Activated CD4-positive, alpha-beta T cell treated with anti-CD3 and anti-CD28 coated beads, Interleukin-2, amount 10 ng/mL, durations not matched to agents 24 days and 14 days (primary cell): ENCODE measurements at regions not wholly inside any gene's neighbourhood (a gene's known extent, or its start where the extent isn't known, plus 50 kb on each side); places are given as distances from the start of the nearest gene placed in this dataset.

ENCODE experiments used
- DNase-seq: peaks from one replicate; pipeline ENCODE4 v3.0.0; 2022
- H3K27ac Mint-ChIP-seq: one replicate; pipeline ENCODE4 v1.8.0; 2022; ENCODE audit warnings: mild to moderate bottlenecking, mixed read lengths
- H3K27me3 Mint-ChIP-seq: one replicate; pipeline ENCODE4 v1.8.0; 2022; ENCODE audit warnings: mixed read lengths
- H3K36me3 Mint-ChIP-seq: one replicate; pipeline ENCODE4 v1.8.0; 2022; ENCODE audit warnings: low read depth, mild to moderate bottlenecking, mixed read lengths
- H3K4me1 Mint-ChIP-seq: one replicate; pipeline ENCODE4 v1.8.0; 2021; ENCODE audit warnings: mixed read lengths
- H3K4me3 Mint-ChIP-seq: one replicate; pipeline ENCODE4 v1.8.0; 2022; ENCODE audit warnings: mild to moderate bottlenecking, moderate library complexity, mixed read lengths
- H3K9me3 Mint-ChIP-seq: one replicate; pipeline ENCODE4 v1.8.0; 2021; ENCODE audit warnings: mixed read lengths
- intact Hi-C: fragments of 100-400 bp; cut with micrococcal nuclease; formaldehyde crosslinking; loops from one replicate; pipeline ENCODE4 v1.15.1; 2023

DNA sequence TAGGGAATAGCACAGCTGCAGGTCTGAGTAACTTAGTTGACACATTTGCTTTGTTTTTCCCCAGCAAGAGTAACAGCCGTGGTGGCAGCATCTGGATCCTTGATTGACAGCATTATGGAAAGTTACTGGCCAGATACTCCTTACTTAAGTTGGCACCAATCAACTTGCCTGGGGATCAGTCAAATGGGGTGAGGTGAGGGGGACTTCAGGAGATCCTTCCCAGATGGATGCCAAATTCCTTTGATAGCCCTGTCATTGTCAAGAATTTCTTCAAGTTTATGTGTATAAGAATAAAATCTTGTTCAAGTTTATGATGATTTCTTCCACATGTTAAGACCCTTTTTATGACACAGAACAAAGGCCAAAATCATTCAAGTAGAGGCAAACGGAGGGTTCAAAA, 618.4 kb downstream of the SLC6A15 start:
- Mint-ChIP-seq H3K4me1 (no peaks in the 10 kb centered on the region), H3K4me3 (no peak overlapping the region), H3K9me3 (no peaks in the 10 kb centered on the region), H3K27me3 (no peaks in the 10 kb centered on the region), H3K27ac (no peak overlapping the region), H3K36me3 (no peaks in the 10 kb centered on the region)
- no peak for DNase-seq
- intact Hi-C loops: no loop called here

DNA sequence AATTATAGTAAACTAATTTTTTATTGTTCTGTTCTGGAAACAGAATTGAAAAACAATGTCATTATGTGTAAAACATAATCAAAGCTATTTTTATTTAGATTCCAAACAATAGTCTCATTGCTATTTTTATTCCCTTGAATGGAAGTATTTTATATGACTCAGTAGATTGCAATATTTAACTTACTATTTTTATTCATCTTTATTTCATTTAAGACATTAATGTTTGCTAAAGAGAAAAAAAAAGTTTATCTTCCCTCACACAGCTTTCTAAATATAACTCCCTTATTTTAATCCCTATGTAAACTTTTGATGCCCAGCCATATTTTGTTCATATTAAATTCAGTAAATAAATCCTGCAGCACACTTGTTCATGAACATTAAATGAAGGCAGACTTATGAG, 622.4 kb downstream of the SLC6A15 start:
- Mint-ChIP-seq H3K27me3 (no peaks in the 10 kb centered on the region), H3K27ac (no peak overlapping the region), H3K4me1 (no peaks in the 10 kb centered on the region), H3K4me3 (no peak overlapping the region), H3K9me3 (no peaks in the 10 kb centered on the region), H3K36me3 (no peaks in the 10 kb centered on the region)
- intact Hi-C loops: no loop called here
- no peak for DNase-seq

DNA sequence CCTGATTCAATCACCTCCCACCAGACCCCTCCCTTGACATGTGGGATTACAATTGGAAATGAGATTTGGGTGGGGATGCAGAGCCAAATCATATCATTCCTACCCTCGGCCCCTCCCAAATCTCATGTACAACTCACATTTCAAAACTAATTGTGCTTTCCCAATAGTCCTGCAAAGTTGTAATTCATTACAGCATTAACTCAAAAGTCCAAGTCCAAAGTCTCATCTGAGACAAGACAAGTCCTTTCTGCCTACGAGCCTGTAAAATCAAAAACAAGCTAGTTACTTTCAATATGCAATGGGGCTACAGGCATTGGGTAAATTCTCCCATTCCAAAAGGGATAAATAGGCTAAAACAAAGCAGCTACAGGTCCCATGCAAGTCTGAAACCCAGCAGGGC, 634.6 kb downstream of the SLC6A15 start:
- DNase-seq: no peak
- Mint-ChIP-seq H3K27me3 (no peaks in the 10 kb centered on the region), H3K27ac (no peak overlapping the region), H3K36me3 (no peaks in the 10 kb centered on the region), H3K4me1 (no peaks in the 10 kb centered on the region), H3K4me3 (no peak overlapping the region), H3K9me3 (no peaks in the 10 kb centered on the region)
- intact Hi-C loops: no loop called here

- no peaks in the 10 kb centered on the region for H3K27me3 Mint-ChIP-seq
- H3K4me3 Mint-ChIP-seq: no peak overlapping the region
- no peak for DNase-seq
- H3K27ac Mint-ChIP-seq: no peak overlapping the region
- no peaks in the 10 kb centered on the region for H3K9me3 Mint-ChIP-seq
- H3K36me3 Mint-ChIP-seq: no peaks in the 10 kb centered on the region
- intact Hi-C loops: no loop called here
- H3K4me1 Mint-ChIP-seq: no peaks in the 10 kb centered on the region
Observed at GRCh38 chr12:84276215-84276614, 636.4 kb downstream of the SLC6A15 start.

GRCh38 chr12:84272324-84272723, 640.3 kb downstream of the SLC6A15 start:
- H3K27me3 Mint-ChIP-seq: no peaks in the 10 kb centered on the region
- no peaks in the 10 kb centered on the region for H3K9me3 Mint-ChIP-seq
- no peaks in the 10 kb centered on the region for H3K4me1 Mint-ChIP-seq
- H3K36me3 Mint-ChIP-seq: no peaks in the 10 kb centered on the region
- intact Hi-C loops: no loop called here
- H3K4me3 Mint-ChIP-seq: no peak overlapping the region
- DNase-seq: no peak
- H3K27ac Mint-ChIP-seq: no peak overlapping the region

- intact Hi-C loops: no loop called here
- H3K4me3 Mint-ChIP-seq: no peak overlapping the region
- no peak overlapping the region for H3K27ac Mint-ChIP-seq
- DNase-seq: no peak
- H3K27me3 Mint-ChIP-seq: no peaks in the 10 kb centered on the region
- no peaks in the 10 kb centered on the region for H3K36me3 Mint-ChIP-seq
- H3K4me1 Mint-ChIP-seq: no peaks in the 10 kb centered on the region
- no peaks in the 10 kb centered on the region for H3K9me3 Mint-ChIP-seq
Observed at GRCh38 chr12:84270470-84271140, 642.0 kb downstream of the SLC6A15 start.

GRCh38 chr12:84247931-84248330, 664.7 kb downstream of the SLC6A15 start:
- DNase-seq: no peak
- peaks cover 5% of the 10 kb centered on the region for H3K9me3 Mint-ChIP-seq
- H3K36me3 Mint-ChIP-seq: no peaks in the 10 kb centered on the region
- H3K4me3 Mint-ChIP-seq: no peak overlapping the region
- no peak overlapping the region for H3K27ac Mint-ChIP-seq
- H3K27me3 Mint-ChIP-seq: no peaks in the 10 kb centered on the region
- intact Hi-C loops: no loop called here
- no peaks in the 10 kb centered on the region for H3K4me1 Mint-ChIP-seq

DNA sequence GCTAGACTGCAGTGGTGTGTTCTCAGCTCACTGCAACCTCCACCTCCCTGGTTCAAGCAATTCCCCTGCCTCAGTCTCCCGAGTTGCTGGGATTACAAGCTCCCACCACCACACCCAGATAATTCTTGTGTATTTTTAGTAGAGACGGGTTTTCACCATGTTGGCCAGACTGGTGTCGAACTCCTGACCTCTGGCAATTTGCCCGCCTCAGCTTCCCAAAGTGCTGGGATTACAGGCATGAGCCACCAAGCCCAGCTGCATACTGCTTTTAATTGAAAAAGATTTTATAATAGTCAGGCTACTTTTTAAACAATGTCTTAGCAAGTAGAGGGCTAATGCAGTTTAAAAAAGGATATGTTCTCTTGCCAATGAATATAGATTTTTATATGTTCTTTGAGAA, 668.9 kb downstream of the SLC6A15 start:
- Mint-ChIP-seq H3K4me1 (no peaks in the 10 kb centered on the region), H3K9me3 (no peaks in the 10 kb centered on the region), H3K27me3 (no peaks in the 10 kb centered on the region), H3K36me3 (no peaks in the 10 kb centered on the region), H3K4me3 (no peak overlapping the region), H3K27ac (no peak overlapping the region)
- intact Hi-C loops: no loop called here
- no peak for DNase-seq

DNA sequence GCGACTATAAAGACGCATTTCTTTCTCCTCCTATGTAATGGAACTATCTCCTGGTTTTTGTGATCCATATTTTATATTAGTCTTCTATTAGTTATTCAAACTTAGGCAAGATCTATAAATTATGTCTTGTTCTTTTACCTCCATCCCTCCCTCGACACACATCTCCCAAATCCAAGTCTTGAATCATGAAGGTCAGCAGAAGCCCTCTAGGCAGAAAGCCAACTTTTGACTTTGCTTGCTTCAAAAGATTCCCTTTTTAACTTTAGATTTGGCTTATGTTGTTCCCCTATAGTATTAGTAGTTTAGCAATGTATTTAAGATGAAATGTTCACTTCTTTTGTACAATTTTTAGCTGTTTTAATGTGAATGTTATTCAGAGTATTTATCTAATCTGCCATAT, 689.8 kb downstream of the SLC6A15 start:
- Mint-ChIP-seq H3K27me3 (no peaks in the 10 kb centered on the region), H3K36me3 (no peaks in the 10 kb centered on the region), H3K9me3 (no peaks in the 10 kb centered on the region), H3K4me3 (no peak overlapping the region), H3K27ac (no peak overlapping the region), H3K4me1 (no peaks in the 10 kb centered on the region)
- DNase-seq: no peak
- intact Hi-C loops: no loop called here

DNA sequence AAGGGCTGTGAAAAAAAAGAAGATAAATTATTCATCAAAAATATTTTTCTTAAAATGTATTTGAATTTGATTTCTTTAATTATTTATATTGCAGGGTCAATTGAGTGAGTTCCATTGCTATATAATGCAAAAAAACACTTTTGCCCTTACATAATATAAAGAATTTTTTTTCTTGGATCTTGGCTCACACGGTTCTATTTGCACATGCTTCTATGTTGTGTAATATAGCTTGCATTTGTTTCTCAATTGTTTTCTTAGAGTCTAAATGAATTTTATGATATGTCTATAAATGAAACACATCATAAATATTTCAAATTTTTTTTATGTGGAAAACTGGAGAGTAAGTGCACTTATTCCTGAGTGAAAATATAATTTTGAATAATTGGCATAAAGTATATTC, 694.2 kb downstream of the SLC6A15 start:
- intact Hi-C loops: no loop called here
- H3K27me3 Mint-ChIP-seq: no peaks in the 10 kb centered on the region

GRCh38 chr12:84201976-84202375, 710.6 kb downstream of the SLC6A15 start:
- no peaks in the 10 kb centered on the region for H3K4me1 Mint-ChIP-seq
- DNase-seq: no peak
- no peaks in the 10 kb centered on the region for H3K27me3 Mint-ChIP-seq
- H3K27ac Mint-ChIP-seq: no peak overlapping the region
- no peak overlapping the region for H3K4me3 Mint-ChIP-seq
- no peaks in the 10 kb centered on the region for H3K36me3 Mint-ChIP-seq
- intact Hi-C loops: no loop called here
- no peaks in the 10 kb centered on the region for H3K9me3 Mint-ChIP-seq

More for the DNA sequence above, 694.2 kb downstream of the SLC6A15 start:
- Mint-ChIP-seq H3K27ac (no peak overlapping the region), H3K4me3 (no peak overlapping the region), H3K4me1 (no peaks in the 10 kb centered on the region), H3K36me3 (no peaks in the 10 kb centered on the region), H3K9me3 (no peaks in the 10 kb centered on the region)
- DNase-seq: no peak

DNA sequence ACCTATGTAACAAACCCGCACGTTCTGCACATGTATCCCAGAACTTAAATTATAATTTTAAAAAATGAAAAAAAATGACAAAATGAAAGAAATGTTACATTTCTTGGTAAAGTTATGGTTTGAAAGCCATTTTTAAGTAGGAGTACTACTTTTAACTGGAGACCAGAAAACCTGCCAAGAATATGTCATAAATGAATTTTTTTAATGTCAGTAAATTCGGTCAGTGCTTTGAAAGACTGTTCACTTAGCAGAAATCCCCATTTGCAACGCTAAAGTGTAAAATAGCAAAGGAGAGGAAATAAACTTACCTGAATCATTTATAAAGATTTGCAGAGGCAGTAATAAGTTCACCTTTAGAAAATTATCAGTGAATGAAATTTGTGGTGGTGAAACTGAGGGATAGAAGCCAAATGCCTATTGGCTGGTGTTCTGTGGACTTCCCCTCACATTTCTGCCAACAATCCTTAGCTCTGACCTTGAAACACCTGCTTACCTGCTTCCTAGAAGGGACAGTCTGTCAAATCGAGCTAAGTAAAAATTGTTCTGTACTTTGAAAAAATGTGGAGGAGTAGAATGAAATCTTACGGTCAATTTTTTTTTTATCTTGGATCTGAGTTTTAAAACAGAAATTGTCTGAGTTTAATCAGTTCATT, 714.2 kb downstream of the SLC6A15 start:
- H3K27me3 Mint-ChIP-seq: no peaks in the 10 kb centered on the region
- H3K4me1 Mint-ChIP-seq: no peaks in the 10 kb centered on the region
- no peaks in the 10 kb centered on the region for H3K9me3 Mint-ChIP-seq
- DNase-seq: no peak
- no peak overlapping the region for H3K27ac Mint-ChIP-seq
- intact Hi-C loops: no loop called here
- H3K36me3 Mint-ChIP-seq: no peaks in the 10 kb centered on the region
- H3K4me3 Mint-ChIP-seq: no peak overlapping the region

DNA sequence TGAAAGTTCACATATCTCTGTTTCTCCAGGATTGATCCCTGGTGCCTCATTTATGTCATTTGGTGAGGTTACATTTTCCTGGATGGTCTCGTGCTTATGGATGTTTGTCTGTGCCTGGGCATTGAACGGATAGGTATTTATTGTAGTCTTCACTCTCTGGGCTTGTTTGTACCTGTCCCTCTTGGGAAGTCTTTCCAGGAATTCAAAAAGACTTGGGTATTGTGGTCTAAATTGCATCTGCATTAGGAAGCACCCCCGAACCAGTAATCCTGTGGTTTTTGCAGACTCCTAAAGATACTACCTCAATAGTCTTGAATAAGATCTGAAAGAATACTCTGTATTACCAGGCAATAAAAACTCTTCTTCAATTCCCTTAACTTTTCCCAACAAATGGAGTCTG, 720.8 kb downstream of the SLC6A15 start:
- H3K36me3 Mint-ChIP-seq: no peaks in the 10 kb centered on the region

DNA sequence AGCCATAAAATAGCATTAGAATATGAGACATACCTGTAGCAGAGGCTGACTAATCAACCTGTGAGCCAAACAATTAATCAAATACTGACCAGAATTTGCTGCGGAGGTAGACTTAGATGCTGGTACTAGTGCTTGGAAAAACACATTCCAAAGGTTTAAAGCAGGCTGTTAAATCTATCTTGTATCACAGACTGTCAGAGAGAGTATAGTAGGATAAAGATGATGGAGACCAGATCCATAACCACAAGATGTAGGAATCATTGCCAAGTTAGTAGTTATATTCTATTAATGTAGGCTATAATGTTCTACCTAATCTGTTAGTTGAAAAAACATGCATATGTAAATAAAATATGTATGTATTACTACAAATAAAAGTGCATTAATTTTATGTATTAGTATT, 726.2 kb downstream of the SLC6A15 start:
- no peak for DNase-seq
- Mint-ChIP-seq H3K9me3 (no peaks in the 10 kb centered on the region), H3K36me3 (no peaks in the 10 kb centered on the region), H3K4me3 (no peak overlapping the region), H3K4me1 (no peaks in the 10 kb centered on the region), H3K27ac (no peak overlapping the region), H3K27me3 (no peaks in the 10 kb centered on the region)
- intact Hi-C loops: no loop called here

More for the DNA sequence above, 720.8 kb downstream of the SLC6A15 start:
- intact Hi-C loops: no loop called here
- DNase-seq: no peak
- no peaks in the 10 kb centered on the region for H3K9me3 Mint-ChIP-seq
- no peaks in the 10 kb centered on the region for H3K27me3 Mint-ChIP-seq
- H3K4me1 Mint-ChIP-seq: no peaks in the 10 kb centered on the region
- H3K27ac Mint-ChIP-seq: no peak overlapping the region
- no peak overlapping the region for H3K4me3 Mint-ChIP-seq

DNA sequence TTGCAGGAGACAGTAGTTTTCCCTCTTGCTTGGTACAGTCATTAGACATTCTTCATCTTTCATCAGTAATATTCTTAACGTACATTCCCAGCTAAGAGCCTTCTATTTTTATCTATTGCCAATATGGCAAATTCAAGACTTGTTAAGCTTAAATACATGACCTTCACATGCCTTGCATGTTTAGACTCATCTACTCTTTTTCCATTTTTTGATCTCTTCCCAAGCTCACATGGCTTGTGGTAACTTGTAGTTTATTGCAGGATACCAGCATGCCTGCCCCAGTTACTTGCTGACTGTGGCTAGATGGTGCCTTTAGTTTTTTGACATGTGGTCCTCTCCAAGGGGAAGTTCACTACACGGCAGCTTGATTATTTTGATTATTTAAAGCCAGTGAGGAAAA, 729.0 kb downstream of the SLC6A15 start:
- Mint-ChIP-seq H3K9me3 (no peaks in the 10 kb centered on the region), H3K4me3 (no peak overlapping the region), H3K27me3 (no peaks in the 10 kb centered on the region), H3K36me3 (no peaks in the 10 kb centered on the region), H3K4me1 (no peaks in the 10 kb centered on the region), H3K27ac (no peak overlapping the region)
- intact Hi-C loops: no loop called here
- no peak for DNase-seq
